GM23248 (cell line): ENCODE measurements at regions not wholly inside any gene's neighbourhood (a gene's known extent, or its start where the extent isn't known, plus 50 kb on each side); places are given as distances from the start of the nearest gene placed in this dataset.

Experiments
- EZH2 ChIP-seq: fragments of 200-600 bp; sonication (generic); IDR thresholded peaks from 2 replicates; pipeline ENCODE4 v1.6.1; 2018; ENCODE audit warnings: antibody characterized with exemption, mild to moderate bottlenecking; ENCODE audit not compliant: insufficient read depth, poor library complexity, severe bottlenecking
- EZH2phosphoT487 ChIP-seq: fragments of 200-600 bp; sonication (generic); IDR thresholded peaks from 2 replicates; pipeline ENCODE4 v1.6.1; 2018; ENCODE audit warnings: antibody characterized with exemption, moderate library complexity, mild to moderate bottlenecking, low read depth; ENCODE audit not compliant: insufficient read depth

DNA sequence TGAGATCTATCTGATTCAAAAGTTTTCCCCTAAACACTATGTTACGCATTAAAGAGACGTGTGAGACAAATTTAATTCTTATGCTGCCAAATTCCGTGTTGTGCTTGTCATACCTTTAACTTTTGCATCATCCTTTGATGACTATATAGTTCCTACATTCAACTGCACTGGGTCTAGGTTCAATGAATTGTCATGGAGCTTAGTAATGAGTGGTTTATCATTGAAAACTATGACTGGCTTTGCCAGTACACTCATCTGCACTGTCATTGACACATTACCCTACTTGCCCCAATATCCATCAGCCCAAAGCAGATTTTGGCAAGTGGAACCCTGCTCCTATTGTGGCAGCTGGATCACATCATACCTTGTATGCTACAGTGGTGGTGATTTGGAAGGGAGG lies 882.9 kb upstream of the SLIT2 start:
- TF ChIP-seq EZH2 (no peak), EZH2phosphoT487 (no peak)
